Posterior cingulate gyrus (tissue), 11 donors: ENCODE measurements at regions not wholly inside any gene's neighbourhood (a gene's known extent, or its start where the extent isn't known, plus 50 kb on each side); places are given as distances from the start of the nearest gene placed in this dataset.

ENCODE experiments used
- DNase-seq, 10 donors: peaks; one replicate each; pipeline versions ENCODE4 v3.0.0 to v3.0.0-alpha.2; 2020 to 2021; ENCODE audit warnings: mixed read lengths in 3 of 10
- intact Hi-C: fragments of 100-400 bp; cut with DNase I; formaldehyde crosslinking; loops from one replicate; pipeline ENCODE4 v1.15.1; 2023

- DNase-seq = no peak
- intact Hi-C loops = no loop called here
Measured at GRCh38 chr7:86916277-86916825, 143.1 kb downstream of the ELAPOR2 start.

GRCh38 chr7:86914551-86914950 is 144.9 kb downstream of the ELAPOR2 start:
- intact Hi-C loops = no loop called here
- no peak for DNase-seq
